ENCODE measurements at regions not wholly inside any gene's neighbourhood (a gene's known extent, or its start where the extent isn't known, plus 50 kb on each side); places are given as distances from the start of the nearest gene placed in this dataset.

- TF ChIP-seq YY1 (IDR thresholded peaks at IDR 0.05; ENCODE audit: insufficient read depth, insufficient read length) (no peak), ZNF274 (IDR thresholded peaks at IDR 0.05; ENCODE audit: low read depth, low read length) (no peak)
Observed at GRCh38 chr1:175810305-175810704, 66.9 kb upstream of the TNR start.

Data from NT2/D1 (cell line).